Activated gamma-delta T cell treated with anti-CD3 and anti-CD28 coated beads, Interleukin-2, amount 50 U/mL, for 16 hours (primary cell): ENCODE measurements at regions not wholly inside any gene's neighbourhood (a gene's known extent, or its start where the extent isn't known, plus 50 kb on each side); places are given as distances from the start of the nearest gene placed in this dataset.

Source experiments
- DNase-seq: peaks from one replicate; pipeline ENCODE4 v3.0.0-alpha.2; 2020; ENCODE audit warnings: low read depth

GRCh38 chr17:77502626-77503292 lies 362.0 kb downstream of the SEC14L1 start:
- no peak for DNase-seq

- DNase-seq, result no peak
These were observed 362.5 kb downstream of the SEC14L1 start for GRCh38 chr17:77503293-77503655.

- DNase-seq, result no peak
These were observed 363.3 kb downstream of the SEC14L1 start for GRCh38 chr17:77503916-77504651.

DNA sequence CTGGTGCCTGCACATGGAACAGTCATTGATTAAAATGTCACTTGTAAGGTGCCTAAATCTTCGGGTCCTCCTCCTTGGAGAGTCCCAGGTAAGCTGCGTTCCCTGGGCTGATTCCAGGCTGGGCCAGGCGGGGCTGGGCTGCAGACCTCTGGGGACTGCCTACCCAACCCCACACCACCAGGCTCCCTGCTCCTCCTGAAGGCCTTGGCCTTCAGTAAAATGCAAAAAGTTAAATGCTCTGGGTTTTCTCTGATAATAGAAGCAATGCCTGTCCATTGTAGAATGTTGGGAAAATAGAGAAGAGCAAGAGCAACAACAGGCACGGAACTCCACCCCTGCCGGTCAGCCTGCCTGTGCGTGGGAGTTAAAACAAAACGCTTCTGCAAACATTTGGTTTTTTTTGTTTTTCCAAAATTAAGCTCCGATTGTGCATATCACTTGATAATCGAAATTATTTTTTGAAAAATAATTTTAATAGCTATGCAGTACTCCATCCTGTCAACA lies 363.9 kb downstream of the SEC14L1 start:
- no peak for DNase-seq

DNA sequence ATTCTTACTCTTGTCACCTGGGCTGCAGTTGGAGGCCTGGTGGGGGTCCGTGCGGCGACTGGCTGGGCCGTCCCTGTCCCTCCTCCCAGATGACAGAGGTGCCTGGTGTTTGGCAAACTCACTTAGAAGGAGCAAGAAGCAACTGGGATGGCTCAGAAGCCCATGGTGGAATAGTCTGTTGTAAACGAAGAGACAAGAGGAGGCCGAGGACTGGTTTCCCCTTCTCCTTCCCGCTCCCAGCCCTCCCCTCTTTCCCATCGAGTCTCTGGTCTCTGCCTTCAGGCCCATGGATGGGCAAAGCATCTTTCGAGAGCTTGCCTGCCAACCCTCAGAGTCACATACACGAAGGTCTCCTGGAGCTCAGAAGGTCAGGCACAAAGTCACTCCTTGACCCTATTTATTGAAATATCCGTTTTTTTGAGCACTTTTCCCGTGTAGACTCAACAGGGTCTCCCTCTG lies 364.4 kb downstream of the SEC14L1 start:
- no peak for DNase-seq

- DNase-seq, result no peak
These were observed 365.7 kb downstream of the SEC14L1 start for GRCh38 chr17:77506371-77506991.

GRCh38 chr17:77507111-77507885 lies 366.5 kb downstream of the SEC14L1 start:
- no peak for DNase-seq

GRCh38 chr17:77508047-77508715 lies 367.4 kb downstream of the SEC14L1 start:
- DNase-seq, result no peak

- no peak for DNase-seq
These were observed 368.3 kb downstream of the SEC14L1 start for GRCh38 chr17:77509089-77509488.

DNA sequence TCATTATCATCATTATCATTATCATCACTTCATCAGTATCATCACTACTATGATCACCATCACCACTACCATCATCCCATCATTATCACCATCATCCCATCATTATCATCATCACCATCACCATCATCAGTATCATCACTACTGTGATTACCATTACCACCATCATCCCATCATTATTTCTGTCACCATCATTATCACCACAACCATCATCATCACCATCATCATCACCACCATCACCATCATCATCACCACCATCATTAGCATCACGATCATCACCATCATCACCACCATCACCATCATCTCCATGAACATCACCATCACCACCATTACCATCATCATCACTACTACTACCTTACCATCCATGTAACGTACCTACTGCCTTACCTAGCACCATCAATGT lies 368.8 kb downstream of the SEC14L1 start:
- no peak for DNase-seq

- no peak for DNase-seq
These were observed 369.5 kb downstream of the SEC14L1 start for GRCh38 chr17:77510133-77510796.

DNA sequence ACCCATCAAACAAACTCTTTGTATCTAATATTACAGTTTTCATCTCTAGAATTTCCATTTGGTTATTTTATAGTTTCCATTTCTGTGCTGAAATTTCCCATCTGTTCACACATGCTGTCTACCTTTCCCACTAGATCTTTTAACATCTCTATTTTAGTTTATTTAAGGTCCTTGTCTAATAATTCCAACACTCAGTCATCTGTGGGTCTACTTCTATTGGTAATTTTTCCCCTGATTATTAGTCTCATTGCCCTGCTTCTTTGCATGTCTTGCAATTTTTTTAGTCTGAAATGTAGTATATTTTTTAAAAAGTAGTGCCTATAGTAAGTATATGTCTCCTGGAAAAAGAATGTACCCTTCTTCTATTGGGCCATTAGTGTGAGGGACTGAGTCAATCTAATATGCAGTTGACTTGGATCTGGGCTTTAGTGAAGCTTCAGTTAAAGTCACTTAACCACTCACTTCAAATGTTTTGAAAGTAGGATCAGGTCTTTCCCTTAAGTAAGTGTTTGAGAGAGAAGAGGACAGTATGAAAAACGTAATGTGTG lies 370.8 kb downstream of the SEC14L1 start:
- no peak for DNase-seq

DNA sequence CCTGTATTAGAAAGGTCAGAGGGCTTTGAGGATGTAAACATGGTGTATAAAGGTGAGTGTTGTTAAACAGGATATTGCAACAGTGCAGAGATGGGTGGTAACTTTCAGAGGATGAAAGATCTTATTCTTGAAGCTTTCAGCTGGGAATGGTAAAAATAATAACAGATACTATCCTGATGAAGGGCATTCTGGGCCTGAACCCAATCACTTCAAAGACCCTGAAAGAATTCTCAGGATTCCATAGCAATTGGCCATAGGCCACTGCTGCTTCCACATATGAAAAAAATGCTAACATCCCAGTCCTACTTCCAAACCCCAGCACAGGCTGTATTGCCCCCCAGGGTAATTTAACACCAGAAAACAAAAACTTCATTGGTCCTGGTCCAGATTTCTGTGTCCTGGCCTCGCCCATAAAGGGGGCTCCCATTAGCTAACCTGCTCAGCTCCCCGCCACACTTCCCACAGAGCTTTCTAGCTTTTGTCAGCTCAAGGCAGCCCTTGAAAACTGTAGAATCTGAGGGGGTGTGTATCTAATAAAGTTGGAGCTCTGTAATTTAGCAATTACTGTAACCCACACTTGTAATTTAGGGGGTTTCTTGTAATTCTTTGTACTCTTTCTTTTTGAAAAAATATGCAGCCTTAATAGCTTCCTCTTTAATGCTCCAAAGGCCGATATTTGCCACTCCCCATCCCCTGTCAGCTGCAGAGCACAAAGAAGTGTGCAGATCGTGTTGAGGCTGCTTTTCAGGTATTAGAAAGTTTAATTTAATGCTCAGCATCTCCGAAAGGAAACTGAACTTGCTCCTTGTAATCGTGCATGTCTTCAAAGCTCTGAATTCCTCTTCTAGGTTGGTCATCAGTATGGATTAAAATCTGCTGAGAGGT lies 371.5 kb downstream of the SEC14L1 start:
- no peak for DNase-seq

GRCh38 chr17:77513045-77513444 lies 372.3 kb downstream of the SEC14L1 start:
- DNase-seq, result no peak

DNA sequence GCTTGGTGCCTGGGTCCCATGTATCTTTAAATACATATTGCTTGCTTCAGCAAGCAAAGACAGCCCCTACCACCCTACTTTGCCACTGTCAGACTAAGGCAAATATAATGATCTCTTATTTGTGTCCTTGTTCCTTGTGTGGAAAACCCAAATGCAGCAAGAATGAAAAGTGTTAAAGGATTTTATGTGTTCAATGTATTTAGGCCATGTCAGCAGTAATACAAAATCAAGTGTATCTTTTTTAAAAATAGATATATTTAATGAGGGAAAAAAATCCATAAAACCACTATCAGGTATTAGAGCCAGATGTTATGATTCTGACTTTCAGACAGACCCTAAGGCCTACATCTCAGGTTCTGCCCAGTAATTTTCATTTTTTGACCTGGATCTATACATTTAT lies 374.5 kb downstream of the SEC14L1 start:
- no peak for DNase-seq

GRCh38 chr17:77516902-77517301 lies 376.1 kb downstream of the SEC14L1 start:
- DNase-seq, result no peak

DNA sequence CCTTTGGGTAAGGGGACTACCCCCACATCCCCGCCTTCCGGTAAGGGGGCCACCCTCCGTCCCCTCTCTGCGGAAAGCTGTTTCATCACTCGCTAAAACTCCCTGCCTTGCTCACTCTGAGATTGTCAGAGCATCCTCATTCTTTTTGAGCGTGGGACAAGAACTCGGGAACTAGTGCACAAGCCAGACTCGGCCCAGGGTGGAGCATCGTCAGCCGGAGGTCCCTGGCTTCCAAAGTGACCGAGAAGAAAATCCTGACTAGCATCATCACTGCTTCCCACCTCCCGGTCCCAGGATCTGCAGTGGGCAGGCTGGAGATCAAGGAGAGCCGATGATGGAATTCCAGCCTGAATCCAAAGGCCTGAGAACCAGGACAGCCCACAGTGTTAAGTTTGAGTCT lies 380.3 kb downstream of the SEC14L1 start:
- DNase-seq, result no peak

DNA sequence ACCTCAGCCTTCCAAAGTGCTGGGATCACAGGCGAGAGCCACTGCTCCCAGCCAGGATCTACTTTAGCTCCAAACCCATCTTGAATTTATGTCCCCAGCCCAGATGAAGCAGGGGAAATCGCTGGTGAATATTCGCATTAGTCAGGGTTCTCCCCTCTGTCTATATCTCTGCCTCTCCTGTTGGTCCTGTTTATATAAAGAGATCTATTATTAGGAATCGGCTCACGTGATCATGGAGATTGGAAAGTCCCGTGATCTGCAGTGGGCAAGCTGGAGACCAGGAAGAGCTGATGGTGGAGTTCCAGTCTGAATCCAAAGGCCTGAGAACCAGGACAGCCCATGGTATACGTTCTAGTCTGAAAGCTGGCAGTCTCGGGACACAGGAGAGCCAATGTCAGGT lies 382.8 kb downstream of the SEC14L1 start:
- no peak for DNase-seq

DNA sequence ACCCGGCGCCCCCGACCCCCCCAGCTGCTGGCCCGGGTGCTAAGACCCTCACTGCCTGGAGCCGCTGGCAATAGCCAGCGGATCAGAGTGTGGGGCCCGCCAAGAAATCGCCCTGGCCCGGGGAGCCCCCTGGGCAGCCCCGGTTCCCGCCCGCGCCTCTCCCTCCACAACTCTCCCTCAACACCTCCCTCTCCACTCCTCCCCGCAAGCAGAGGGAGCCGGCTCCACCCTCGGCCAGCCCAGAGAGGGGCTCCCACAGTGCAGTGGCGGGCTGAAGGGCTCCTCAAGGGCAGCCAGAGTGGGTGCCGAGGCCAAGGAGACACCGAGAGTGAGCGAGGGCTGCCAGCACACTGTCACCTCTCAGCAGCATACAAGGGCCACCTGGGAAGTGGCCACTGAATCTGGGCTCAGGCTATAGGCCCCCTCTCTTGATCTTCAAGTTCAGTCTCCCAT lies 385.5 kb downstream of the SEC14L1 start:
- no peak for DNase-seq
